Effector CD4-positive, alpha-beta T cell (primary cell): ENCODE measurements at regions not wholly inside any gene's neighbourhood (a gene's known extent, or its start where the extent isn't known, plus 50 kb on each side); places are given as distances from the start of the nearest gene placed in this dataset.

Source experiments
- DNase-seq: peaks from one replicate; pipeline ENCODE4 v3.0.0-alpha.2; 2020

DNA sequence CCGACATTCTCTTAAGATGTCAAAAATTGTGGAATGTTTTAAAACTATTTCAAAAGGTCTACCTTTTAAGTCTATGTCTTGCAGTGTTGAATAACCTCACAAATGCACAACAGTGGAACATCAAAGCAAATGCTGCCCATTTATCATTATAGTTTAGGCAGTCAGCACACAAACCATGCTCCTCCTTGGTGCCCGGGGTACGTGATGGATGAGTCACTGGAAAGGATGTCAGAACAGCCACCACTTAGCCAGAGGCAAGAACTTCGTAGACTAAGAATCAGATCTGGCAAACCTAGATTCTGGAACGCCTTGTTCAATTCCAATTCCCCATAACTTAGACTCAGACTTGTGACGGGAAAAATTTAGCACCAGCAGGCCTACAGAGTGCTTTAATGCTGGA, 343.6 kb downstream of the FGF9 start:
- no peak for DNase-seq

DNA sequence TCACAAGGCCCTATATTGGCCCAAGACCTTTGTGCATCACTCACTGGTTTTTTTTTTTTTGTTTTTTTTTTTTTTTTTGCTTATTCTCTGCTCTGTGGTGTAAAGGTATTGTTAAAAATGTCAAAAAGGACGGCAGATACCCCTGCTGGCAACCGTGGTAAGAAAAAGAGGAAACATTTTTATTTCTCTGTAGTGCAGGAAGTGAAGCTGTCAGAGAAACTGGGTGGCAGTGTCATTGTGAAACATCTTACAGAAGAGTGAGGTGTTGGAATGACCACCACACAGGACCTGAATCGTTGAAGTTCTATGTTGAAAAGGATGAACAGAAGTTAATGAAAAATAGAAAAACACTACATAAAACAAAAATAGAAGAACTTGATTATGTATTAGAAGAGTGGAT, 346.4 kb downstream of the FGF9 start:
- no peak for DNase-seq

DNA sequence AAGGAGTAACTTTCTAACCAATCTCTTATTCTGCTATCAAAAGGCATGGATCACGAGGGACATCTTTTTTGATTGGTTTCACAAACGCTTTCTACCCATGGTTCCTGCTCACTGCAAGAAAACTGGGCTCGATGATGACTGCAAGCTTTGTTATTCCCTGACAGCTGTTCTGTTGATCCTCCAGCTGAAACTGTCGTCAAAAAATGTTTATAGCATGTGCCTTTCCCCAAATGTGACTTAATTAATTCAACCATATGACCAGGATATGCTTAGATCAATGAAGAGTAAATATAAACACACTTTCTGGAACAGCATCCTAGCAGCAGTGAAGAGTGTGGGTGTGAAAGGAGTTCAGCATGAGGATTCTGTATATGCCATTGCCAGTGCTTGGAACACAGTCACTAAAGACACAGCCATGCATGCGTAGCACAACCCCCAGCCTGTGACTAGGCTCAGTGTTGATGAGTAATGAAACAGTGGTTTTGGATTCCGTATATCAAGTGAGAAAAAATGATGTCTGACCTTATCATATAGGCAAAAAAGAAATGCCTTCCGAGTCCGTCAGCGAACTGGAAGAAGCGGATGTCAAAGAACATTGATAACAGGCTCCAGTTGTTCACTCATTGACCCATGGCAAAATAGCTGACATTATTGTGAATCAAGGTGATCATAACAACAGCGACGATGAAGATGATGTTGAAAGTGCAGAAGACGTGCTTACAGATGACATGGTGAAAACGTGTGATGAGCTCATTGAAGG, 347.4 kb downstream of the FGF9 start:
- DNase-seq, result no peak

DNA sequence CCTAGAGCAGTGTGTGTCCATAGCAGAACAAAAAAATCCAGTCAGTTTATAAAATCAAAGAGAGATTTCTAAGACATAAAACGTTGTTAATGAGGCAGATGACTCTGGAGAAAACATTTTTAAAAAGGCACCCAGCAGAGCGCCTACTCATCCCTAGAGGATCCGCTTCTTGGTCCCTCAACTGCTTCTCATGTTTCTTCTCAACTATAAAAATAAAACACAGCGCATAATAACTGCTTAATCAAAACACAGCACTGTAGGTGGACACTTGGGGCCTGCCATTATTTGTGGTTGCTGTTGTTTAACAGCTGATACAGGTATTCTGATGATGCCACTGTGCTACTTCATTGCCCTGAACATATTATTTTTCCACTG, 347.9 kb downstream of the FGF9 start:
- no peak for DNase-seq

DNA sequence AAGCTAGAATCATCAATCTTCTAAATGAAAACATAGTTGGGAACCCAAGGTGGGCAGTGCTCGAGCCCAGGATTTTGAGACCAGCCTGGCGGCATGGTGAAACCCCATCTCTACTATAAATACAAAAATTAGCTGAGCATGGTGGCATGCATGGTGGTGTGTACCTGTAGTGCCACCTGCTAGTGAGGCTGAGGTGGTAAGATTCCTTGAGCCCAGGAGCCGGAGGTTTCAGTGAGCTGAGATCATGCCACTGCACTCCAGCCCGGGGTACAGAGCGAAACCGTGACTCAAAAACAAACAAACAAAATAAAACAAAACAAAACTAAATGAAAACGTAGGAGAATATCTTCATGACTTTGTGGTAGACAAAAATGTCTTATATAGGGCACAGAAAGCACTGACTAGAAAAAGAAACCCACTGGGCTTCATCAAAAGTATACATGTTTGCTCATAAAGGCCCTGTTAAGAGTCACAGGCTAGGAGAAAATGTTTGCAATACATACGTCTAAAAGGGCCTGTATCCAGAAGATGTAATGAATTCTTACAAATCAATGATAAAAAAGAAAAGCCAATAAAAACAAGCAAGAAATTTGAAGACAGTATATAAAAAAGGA, 353.6 kb downstream of the FGF9 start:
- DNase-seq, result no peak

DNA sequence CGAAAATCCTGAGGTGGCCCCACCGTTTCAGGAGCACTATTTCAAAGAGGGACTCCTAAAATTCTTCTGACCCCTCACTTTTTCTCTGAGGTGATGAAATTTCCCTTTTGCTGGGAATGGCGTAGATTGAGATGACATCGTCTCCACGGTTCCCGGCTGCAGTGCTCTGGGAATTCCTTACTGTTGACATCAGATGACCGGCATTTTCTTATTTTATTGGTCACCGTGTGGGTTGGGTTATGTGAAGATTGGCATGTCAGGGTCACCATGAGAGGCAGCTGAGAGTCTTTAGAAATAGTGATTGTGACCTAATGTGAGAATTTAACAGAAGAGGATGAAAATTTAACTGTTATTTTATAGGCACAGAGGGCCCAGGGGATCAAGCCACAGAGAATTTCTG, 356.7 kb downstream of the FGF9 start:
- no peak for DNase-seq

DNA sequence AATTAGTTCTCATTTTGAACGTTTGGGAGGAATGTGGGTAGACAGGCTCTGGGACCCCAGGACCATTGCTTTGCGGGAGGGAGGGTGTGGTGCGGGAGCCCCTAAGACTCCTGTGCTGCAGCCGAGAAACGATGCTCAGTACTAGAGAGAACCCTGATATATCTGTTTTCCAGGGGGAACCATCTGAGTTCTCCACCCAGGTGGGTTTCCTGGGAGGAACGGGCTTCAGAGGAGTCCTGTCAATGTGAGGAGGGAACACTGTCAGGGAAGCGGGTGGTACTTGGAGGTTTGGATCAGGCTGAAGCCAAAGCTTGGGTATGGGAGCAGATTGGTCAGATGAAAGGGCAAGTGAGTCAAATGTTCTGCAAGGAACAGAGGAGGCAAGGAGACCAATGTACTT, 358.0 kb downstream of the FGF9 start:
- no peak for DNase-seq

DNA sequence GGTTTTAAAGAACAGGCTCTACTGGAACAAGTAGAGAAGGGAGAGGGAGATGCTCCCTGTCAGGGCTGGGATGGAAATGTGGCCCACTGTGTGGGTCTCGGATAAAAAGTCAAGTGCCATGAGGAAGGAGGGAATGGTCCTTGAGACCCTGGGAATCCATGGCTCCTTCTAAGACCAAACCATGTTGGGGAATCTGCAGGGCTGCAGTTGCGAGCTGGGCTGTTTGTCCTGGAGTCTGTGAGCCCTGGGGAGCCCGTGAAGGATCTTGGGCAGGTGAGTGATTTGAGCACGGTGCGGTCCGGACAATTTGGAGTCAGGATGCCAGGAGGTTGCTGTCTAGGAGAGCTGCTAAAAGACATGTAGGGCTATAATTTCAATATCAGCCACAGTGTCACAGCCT, 359.4 kb downstream of the FGF9 start:
- no peak for DNase-seq

DNA sequence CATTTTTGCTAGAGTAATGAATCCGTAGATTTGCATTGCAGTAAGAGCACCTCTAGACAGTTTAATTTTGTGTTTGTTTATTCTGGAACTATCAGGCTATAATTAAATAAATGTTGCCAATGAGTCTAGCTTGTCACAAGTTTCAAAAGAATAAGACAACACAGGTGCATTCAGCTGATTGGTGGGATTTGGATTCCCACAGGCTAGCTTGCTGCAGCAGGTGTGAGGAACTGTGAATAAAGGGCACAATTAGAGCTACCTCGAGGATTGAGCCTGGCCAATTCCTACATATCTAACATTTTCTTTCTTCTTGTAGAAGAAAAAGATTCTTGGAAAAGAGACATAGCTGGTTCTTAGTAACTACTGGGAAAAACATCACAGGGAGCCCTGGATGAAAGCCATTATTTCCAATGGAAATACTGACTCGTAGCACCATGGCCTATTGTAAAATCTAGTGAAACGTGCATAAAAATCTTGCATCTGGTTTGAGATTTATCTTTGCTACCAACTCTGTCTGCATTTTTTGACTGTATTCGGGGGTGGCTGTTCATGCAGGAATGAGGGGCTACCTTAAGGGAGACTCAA, 360.9 kb downstream of the FGF9 start:
- DNase-seq, result no peak

DNA sequence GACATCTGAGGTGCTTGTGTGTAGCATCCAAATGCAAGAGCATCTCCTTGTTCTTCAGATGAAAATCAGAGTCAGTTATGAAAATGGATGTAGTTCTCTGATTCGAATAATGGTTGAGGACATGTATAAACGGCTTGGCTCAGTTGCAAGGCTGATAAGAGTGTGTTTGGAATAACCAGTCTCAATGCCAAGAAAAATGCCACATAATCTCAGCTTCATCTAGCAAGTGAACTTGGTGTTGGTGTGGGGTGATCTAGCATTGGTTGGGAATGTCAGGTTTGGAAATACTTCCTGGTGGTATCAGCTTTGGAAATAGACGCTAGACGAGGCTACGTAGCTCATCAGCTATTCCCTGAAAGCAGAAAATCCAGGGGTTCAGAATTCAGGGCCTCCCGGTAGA, 362.0 kb downstream of the FGF9 start:
- no peak for DNase-seq

DNA sequence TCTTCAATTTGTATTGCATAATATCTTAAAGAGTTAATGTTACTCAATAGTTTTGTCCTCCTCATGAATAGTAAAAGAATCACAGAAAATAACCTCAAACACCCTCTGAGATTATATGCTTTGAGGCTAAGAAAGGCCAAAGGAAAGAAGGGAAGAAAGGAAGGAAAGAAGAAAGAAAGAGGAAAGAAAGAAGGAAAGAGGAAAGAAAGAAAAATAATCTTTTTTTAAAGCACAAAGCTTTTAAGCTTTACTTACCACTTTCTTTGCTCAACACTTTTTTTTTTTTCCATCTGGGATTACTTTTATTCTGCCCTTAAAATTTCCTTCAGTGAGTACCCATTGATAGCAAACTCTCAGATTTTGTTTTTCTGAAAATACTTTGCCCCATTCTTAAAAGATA, 369.1 kb downstream of the FGF9 start:
- DNase-seq, result no peak

DNA sequence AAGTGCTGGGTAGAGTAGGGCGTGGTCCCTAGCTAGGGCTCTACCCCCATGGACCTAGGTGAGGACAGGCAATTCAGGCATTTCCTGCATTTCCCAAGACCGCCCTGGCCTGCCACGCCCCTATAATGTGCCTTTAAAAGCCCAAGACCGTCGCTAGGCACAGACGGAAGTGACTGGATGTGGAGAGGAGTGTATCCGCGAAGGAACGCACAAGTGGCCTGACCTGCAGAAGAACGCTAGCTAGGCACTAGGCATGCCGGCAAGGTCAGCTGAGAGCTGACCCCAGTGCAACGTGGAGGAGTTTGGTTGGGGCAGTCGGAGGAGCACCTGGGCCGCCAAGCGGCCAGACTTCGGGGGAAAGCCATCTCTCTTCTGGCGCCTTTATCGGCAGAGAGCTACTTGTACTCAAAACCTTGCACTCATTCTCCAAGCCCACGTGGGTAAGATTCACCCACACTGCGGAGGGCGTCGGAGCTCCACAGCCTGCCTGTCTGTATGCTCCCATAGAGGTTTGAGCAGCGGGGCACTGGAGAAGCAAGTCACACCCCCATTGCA, 370.0 kb downstream of the FGF9 start:
- no peak for DNase-seq

DNA sequence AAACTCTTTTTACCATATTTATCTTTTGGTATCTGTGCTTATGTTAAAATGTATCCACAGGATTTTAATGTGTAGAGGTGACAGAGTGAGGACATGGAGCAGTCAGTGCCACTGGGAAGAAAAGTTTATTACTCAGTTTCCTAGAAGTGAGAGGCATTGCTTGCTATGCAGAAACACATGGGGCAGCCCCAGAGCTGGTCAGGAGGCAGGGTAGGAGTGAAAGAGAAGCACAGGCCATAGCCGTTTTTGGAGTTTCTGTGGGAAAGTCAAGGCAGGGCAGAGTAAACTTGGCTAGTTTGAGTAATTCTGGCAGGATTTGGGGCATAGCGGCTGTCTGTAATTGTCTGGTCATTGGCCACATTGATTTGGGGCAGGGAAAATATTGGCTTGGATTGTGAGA, 370.9 kb downstream of the FGF9 start:
- DNase-seq, result no peak

DNA sequence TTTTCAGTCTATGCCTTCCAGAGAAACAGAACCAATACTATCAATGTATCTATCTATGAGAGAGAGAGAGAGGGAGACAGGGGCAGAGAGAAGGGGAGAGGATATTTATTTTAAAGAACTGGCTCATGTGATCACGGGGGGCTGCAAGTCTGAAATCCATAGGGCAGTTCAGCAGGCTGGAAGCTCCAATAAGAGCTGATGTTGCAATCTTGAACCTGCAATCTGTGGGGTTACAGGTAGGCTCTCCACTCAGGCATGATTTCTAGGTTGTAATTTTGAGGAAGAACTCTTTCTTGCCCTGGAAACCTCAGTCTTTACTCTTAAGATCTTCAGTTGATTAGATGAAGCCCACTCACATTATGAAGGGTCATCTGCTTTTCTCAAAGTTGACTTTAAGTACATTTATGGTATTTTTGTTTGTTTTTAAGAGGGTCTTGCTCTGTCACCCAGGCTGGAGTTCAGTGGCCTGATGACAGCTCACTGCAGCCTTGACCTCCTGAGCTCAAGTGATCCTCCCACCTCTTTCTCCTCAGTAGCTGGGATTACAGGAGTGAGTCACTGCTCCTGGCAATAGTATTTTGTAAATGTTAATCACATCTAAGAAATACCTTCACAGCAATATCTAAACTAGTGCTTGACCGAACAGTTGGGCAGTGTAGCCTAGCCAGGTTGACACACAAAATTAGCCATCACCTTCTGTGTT, 376.4 kb downstream of the FGF9 start:
- no peak for DNase-seq

DNA sequence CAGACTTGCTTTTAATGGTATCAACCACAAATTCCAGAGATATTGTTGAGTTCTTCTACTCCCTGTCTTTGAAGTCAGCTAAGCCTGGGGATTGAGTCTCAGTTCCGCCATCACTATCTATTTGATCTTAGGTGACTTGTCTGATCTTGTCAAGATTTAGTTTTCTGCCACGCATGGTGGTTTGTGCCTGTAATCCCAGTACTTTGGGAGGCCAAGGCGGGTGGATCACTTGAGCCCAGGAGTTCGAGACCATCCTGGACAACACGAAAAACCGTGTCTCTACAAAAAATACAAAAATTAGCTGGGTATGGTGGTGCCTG, 376.9 kb downstream of the FGF9 start:
- no peak for DNase-seq

DNA sequence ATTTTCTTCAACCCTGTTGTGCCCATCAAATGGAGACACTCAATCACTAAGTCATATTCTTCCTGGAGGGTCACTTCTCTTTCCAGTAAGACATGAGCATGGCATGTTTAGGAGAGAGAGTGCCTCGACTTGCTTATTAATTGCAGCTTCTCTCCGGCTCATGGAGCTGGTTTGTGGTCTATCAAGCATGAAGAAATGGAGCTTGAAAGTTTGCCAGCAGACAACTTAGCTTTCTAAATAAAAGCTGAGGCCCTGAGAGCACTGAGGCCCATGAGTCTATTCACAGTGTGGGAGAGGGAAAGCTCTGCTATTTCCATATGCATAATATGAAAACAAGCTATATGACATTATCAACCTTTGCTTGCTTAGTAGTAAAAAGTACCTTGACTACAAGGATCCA, 378.5 kb downstream of the FGF9 start:
- no peak for DNase-seq

DNA sequence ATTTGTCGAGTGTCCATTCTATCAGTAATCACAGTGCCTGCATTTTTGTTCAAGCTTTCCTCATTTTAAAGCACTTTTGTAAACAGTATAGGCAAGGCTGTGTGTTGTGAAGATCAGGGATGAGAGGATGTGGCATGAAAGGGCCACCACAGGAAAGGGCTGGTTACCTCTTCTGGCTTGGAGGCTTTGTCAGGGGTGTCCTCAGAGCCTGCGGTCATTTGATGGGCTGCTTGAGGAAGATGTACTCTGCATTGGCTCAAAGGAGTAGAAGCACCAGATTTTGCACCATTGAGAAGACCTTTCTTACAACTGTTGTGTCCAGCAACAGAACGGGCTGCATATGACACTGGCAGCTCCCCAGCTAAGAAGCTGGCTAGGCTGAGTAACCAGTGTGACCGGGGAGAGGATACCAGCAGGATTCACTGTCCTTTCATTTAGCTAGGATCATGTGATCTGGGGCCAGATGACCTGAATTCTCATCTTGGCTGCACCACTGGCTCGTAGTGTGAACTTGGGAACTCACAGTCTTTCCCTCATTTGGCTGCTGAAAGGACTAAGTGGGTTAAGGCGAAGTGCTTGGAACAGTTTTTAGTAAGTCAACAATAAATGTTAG, 380.2 kb downstream of the FGF9 start:
- no peak for DNase-seq

DNA sequence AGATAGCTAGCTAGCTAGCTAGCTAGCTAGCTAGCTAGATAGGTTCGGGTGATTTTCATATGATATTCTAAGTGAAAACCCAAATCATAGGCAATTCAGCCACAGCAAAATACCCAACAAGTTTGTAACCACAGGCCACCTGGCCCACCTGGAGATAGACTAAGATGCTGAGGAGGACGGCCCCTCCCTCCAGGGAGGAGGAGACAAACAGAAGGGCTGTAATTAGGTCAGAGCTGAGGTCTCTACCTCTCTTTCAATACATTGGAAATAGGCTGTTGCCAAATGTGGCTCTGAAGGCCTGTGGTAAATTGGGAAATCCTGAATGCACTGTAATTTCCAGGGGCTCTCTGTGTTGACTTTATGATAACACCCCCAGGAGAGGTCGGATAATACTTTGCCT, 382.2 kb downstream of the FGF9 start:
- no peak for DNase-seq

DNA sequence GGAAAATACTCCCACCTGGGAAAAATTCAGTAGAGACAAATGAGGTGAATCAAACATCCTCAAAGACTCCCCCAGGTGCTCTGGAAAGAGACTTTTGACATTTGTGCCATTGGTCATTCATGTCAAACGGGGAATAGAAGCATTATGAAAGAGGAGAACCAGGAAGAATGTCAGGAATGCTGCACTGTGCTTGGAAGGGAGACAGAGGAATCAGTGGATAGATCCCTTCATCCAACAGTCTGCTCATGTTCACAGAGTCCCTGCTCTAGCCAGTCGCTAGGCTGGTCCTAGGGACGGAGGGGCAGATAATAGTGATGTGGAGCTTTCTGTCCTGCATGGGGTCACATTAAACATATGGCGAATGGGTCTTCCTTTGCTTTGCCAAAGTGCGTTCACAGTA, 384.4 kb downstream of the FGF9 start:
- DNase-seq, result no peak

DNA sequence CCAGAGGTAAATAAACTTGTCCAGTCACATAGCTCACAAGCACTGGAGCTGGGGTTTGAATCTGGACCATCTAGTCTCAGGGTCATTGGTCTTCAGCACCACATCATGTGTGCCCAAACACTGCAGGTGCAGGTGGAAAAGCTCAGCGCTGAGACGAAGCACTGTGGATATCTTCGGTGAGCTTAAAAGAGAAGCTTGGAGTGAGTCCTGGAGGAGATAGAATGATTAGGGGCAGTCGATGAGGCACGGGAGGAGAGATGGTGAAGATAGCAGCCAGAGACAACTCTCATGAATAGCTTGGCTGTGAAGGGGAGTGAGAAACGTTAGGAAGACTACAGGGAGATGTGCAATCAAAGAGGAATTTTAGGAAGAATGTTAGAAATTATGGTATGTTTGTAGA, 389.3 kb downstream of the FGF9 start:
- no peak for DNase-seq

DNA sequence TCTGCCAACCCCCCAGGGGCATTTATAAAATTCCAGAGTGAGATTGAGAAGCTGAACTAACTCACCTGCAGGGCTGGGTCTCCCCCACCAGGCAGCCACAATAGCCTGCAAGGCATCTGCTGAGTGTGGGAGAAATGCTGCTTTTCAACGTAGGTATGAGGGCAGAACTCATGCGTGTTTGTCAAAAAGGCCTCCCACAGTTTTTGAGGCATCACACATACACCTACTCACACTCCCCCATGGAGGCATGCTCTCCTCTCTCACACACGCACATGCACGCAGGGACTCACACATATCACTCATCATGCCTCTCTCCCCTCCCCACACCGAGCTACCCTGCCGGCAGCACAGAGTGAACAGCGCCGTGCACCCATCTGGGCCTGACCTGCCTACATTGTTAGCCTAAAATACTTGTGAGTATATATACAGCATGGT, 390.5 kb downstream of the FGF9 start:
- DNase-seq, result peak; percentile 30

DNA sequence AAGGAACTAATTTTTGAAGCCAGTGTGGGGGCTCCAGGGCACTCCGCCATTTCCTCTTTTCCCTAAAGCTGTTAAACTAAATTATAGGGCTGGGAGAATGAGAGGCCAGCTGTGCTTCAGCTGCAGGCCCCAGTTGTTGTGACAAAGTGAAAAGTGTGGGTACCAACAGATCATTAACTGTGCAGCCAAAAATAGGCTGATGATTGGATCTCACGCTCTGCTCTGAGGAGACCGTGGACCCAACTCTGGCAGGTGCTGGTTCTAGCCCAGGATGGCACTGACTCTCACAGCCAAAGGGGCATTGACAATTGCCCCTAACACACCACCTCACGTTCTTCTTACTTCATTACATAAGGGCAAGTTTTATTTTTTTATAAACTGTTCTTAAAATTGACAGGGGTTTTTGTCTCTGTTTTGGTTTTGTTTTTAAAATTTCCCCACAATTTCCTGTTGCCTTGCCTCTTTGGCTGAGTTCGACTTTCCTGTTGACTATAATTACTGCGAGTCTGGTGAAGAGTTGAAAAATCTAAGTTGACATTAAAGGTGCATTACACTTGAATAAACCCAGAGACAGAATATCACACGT, 391.0 kb downstream of the FGF9 start:
- no peak for DNase-seq
